HG02588 (cell line): ENCODE measurements at regions not wholly inside any gene's neighbourhood (a gene's known extent, or its start where the extent isn't known, plus 50 kb on each side); places are given as distances from the start of the nearest gene placed in this dataset.
A peak's percentile ranks its signal among the peaks of the same experiment; 100 is the strongest.

ENCODE experiments used
- ATAC-seq: cut with Tn5 transposase; IDR thresholded peaks from one replicate; pipeline ENCODE4 v1.9.1; 2021; ENCODE audit warnings: mild to moderate bottlenecking, moderate library complexity; ENCODE audit not compliant: unreplicated experiment

DNA sequence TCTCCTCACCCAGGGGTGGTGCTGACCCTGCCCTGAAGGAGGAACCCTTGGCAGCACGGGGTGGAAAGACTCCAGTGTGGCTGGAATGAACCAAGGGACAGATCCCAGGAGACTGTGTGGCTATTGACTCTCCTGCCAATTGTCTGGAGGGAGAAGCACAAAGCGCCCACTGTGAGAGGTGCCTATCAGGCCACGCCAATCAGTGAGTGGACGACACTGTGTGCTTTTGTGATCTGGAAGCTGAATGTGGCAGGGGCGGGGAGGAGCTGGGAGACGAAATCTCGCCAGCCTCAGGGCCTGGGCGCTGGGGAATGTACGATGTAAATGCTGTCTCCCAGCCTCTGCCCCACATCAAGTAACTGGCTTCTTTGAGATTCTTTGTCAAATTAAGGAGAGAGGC, 167.1 kb downstream of the ZBTB18 start:
- no peak for ATAC-seq

DNA sequence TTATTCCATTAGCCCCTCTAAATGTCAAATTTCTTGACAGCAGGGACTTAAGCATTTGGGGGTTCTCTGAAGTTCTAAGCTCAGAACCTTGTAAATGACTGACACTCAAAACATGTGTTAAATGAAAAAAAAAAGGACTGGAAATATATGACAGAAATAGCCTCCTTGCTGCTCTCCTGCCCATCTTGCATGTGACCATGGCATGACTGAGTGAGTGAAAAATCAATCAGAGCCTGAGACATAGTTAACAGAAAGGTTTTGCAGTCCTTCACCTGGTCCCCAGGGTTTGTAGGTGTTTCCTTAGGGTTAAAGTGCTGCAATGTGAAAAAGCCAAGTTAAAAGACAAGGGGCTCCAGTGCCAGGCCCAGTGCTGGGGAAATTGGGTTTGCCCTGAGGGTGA, 168.1 kb downstream of the ZBTB18 start:
- ATAC-seq: no peak

DNA sequence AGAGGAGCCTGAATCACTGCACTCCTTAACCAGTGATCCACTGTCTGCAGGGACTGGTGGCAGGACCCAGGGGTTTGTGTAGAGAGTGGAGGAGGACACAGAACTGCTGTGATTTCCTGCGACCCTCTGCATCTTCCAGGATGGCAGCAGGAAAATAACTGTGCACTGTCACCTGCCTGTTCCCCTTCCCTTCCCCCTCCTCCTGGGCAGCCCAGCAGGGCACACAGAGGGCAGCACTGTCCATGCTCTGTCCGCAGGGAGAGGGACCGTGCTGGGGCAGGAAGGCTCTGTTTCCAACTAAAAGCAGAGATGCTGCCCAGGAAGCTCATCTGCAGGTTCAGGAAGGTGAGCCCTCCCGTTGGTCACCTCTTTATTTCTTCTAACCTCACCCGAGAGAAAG, 168.7 kb downstream of the ZBTB18 start:
- no peak for ATAC-seq

DNA sequence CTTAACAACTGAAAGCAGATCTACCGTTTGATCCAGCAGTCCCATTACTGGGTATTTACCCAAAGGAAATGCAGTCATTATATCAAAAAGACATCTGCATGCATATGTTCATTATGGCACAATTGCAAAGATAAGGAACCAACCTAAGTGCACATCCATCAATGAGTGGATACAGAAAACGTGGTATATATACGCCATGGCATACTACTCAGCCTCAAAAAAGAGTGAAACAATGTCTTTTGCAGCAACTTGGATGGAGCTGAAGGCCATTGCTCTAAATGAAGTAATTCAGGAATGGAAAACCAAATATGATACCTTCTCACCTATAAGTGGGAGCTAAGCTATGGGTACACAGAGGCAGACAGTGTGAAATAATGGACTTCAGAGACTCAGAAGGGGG, 169.3 kb downstream of the ZBTB18 start:
- no peak for ATAC-seq

DNA sequence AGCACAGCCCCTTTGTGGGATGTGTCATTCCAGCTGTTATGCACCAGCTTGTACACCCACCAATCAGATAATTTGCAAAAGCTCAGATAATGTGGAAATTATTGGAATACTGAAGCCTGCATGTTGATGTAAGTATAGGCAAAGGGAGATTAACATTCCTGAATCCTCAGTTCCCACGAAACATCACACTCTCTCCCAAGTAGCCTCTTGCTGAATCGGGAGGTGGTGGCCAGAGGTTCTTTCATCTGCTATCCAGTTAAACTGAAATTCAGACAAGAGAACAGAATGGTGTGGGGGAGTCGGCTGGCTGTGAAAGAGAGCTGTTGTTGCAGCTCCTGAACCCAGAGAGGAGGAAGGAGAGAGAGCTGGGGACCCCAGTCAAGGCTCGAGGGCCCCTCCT, 170.9 kb downstream of the ZBTB18 start:
- no peak for ATAC-seq

DNA sequence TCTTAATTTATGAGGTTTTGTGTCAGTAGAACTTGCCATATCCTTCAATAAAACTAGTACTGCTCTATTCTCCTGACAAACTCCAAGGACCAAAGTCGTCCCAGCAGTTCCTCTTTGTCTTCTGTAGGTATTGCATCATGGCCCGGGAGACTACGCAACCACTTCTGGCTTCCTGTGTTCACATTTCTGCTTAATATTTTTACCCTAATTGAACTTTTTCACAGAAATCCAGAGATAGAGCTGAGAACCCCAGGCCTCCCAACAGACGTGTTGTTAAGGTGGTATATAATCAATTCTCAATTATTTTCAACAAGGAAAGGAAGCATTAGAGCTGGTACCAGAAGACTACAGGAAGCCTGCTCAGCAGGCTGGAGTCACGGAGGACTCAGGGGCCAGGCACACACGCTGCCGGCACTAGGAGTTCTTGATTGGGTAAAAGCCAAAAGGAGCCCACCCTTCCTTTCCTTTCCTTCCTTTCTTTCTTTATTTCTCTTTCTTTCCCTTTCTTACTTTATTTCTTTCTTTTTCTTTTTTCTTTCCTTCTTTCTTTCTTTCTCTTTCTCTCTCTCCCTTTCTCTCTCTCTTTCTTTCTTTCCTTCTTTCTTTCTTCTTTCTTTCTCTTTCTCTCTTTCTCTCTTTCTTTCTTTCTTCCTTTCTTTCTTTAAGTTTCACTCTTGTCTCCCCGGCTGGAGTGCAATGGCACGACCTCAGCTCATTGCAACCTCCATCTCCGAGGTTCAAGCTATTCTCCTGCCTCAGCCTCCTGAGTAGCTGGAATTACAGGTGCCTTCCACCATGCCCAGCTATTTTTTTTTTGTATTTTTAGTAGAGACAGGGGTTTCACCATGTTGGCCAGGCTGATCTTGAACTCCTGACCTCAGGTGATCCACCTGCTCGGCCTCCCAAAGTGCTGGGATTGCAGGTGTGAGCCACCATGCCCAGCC, 173.7 kb downstream of the ZBTB18 start:
- ATAC-seq: no peak

DNA sequence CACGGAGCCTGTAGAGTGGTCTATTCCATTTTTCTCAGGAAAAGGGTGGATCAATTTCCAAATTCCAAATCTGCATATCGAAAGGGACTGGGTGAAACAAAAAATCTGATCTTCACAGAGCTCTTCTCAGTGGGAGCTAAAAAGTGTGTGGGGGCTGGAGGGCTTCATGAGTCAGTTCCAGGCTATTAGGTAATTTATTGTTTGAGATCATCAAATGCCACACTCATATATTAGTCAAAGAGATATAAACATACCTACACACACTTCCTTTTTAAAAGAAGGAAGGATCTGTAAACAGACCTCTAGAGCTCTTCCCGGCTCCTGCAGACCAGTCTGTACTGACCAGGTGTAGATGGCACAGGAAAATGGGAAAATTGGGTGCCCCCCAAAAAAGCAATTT, 175.4 kb downstream of the ZBTB18 start:
- no peak for ATAC-seq

DNA sequence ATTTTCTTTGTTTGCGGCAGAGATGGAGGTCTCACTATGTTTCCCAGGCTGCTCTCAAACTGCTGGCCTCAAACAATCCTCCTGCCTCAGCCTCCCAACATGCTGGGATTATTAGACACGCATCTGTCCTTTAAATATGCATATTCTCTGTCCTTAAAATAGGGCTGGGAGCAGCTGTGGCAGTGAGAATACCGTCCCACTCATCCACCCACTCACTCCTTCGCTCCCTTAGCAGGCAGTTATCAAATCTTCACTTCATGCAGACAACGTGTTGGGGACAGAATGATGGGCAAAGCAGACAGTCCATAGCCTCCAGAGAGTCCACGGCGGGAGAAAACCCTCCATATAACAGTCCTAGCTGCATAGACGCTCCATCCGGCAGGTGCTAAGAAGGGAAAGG, 179.4 kb downstream of the ZBTB18 start:
- no peak for ATAC-seq

DNA sequence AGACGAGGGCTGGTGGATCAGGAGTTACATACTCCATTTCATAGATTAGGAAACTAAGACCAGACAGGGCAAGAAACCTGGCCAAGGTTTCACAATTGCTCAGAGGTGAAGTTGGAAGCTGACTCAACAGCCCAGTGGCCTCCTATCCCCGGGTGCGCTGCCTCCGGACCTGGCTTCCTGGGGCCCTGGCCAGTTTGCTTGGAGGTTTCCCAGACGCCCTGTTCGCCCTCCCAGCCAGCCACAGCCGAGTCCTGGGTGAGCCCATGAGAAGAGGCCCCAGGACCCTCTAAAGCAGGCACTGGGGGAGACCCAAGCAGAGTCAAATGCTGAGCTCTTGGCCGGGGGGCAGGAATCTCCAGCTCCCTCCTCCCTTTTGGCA, 180.1 kb downstream of the ZBTB18 start:
- ATAC-seq: no peak

DNA sequence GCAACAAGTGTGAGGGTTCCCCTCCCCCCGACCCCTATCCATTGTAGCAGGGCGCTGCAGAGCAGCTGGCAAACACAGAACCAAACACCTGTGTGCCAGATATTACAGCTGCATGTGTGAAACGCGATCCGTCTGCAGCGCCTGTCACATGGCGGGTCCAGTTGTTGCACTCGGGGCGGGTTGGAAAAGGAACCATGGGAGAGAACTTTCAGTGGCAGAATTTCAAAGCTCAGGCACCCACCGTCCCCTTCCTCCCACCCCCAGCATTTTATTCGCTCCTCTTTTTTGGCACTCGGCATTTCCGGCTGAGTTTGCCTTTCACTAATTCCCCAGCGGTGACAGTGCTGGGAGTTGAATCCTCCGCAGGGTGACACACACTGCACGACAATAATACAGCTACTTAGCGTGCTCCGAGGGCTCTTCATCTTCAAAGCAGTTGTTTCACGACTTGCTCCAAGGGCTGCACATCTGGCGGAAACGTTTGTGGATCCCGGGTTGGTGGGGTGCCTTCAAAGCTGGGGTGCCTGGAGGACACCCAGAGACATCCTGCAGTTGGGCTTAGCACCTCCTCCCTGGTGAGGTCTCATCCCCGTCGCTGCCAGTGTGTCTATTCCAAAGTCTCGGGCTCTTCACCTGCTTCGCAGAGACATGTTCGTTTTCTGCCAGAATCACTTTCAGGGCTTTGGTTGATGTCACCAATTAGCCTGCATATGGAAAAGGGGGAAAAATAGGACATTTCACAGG, 180.7 kb downstream of the ZBTB18 start:
- ATAC-seq: no peak

DNA sequence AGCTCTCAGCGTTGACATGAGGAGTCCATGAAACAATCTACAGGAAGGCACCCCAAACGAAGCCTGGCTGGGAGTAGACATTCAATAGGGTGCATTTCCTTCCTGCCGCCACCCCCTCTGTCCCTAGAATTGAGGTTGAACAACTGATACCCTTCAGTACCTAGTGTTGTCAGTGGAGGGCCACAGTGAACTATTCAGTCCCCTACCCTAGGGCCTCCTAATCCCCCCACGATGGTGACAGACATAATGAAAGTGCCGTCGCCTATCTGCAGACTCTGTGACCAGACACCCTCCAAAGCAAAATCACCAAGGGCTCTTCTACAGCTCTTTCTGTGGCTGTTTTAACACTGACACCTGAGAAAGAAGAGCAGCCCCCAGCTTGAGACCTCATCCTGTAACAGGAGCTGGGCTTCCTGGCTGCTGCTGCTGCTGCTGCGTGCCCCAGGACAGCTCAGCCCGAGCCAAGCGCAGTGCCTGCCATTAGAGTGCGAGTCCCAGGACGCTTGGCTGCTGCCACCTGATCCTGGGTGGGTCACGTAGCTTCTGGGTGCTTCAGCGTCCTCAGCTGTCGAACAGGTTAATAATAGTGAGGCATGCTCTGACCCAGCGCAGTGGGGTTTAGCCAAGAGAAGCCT, 183.0 kb downstream of the ZBTB18 start:
- no peak for ATAC-seq

DNA sequence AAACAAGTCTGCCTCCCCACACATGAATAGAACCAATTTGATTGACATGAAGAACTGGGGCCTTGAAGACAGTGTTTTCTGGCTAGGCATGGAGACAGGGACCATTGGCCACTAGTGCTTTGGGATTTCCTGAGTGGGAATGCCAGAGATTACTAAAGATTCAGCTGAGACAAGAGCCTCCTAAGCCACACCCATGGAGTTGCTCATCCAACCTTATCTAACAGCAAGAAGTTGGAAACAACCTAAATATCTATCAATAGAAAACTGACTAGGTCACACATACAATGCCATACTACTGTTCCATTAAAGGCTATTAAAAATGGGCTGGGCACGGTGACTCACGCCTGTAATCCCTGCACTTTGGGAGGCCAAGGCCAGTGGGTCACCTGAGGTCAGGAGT, 184.1 kb downstream of the ZBTB18 start:
- no peak for ATAC-seq

DNA sequence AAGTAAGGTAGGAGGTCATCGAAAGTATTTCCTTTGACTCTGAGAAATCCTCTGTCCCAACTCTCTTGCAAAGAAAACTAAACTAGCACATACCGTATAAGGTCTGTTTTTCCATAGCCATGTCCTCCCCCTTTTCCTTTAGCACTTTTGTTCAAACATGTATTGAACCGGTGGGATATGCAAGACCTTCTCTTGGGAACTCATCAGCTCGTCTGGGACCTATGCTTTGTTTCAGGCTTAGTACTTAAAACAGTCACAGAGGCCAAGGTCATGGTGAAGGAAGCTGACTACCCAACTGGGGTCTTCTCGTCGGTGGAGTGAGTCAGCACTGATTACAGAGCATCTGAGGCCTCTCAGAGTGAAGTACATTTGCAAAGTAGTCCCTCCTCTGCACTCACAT, 185.0 kb downstream of the ZBTB18 start:
- no peak for ATAC-seq

DNA sequence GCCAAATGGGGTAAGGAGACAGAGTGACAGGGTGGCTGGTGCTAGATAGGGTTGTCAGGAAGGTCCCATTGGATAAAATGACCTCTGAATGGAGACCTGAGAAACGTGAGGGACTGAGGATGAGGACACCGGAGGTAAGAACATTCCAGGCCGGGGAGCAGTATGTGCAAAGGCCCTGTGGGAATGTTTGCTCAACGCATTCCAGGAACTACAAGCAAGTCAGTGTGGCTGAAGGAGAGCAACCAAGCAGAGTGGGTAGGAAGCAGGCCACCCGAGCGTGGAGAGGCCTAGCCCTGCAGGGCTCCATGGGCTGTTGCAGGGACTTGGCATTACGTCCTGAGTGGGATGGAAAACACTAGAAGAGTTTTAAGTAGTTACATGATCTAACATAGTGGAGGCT, 185.6 kb downstream of the ZBTB18 start:
- no peak for ATAC-seq

DNA sequence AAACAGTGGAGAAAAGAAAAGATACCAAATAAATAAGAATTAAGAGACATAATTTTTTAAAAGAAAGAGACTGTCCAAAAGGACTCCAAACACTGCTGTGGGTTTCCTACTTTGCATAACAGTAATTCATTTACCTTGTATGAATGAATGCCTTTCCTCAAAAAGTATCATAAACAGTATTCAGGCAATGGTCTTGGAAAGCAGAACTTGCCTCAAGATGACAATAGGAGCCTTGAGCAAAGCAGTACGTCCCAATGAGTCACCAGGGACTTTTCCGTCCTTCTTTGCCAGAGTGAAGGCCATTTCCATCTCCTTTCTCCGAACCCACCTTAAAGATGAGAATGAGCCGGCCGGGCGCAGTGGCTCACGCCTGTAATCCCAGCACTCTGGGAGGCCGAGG, 186.4 kb downstream of the ZBTB18 start:
- ATAC-seq: no peak

DNA sequence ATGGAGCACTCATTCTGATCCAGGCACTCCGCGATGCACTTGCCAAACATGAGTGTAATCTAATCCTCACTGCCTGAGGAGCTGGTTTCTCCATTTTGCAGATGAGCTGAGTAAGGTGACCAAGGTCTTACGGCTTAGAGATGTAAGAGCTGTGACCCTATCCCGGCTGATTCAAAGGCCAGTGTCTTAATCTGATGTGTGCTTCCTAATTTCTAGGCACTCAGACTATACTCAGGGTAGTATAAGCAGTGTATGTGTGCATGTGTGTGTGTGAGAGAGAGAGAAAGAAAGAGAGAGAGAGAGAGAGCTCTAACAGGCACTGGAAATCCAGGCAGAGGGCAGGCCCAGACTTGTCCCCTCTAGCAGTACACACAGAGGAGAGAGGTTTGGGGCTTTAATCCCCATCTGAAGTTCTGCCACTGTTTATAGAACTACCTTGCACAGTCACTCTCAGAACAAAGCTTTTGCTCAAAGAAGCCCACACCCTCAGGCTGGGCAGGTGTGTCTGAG, 188.2 kb downstream of the ZBTB18 start:
- ATAC-seq: no peak

DNA sequence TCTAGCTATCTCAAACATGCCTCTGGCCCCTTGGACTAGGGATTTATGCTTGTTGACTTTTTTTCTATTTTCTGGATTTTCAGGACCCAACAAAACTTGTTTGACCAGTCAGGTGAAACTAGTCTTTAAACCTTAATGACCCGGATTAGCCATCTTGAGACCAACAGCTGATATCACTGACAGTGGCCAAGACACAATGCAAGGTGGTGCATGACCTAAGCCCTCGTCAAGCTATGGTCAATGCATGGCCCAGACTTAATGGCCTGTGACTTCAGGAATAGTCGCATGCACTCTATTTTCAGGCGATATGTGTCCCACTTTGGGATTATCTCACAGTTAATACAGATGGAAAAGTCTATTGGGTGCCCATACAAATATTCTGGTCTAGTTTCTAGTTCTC, 190.4 kb downstream of the ZBTB18 start:
- ATAC-seq: no peak

DNA sequence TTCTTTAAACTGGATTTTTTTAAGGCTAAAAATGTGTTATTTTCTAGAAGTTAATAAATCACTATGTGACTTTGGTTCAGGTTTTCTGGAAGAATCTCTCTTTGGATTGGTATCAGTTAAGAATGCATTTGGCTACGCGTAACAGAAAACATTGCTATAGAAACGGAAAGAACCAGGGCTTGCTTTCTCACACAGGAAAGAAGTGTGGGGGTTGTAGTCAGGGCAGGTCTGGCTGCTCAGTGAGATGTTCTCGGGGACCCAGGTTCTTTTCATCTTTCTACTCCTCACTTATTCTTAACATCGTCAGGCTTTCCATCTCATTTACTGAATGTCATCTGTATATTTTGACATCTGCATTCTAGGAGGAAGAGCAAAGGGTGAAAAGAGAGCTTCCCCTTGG, 191.4 kb downstream of the ZBTB18 start:
- peak; percentile 59 for ATAC-seq

DNA sequence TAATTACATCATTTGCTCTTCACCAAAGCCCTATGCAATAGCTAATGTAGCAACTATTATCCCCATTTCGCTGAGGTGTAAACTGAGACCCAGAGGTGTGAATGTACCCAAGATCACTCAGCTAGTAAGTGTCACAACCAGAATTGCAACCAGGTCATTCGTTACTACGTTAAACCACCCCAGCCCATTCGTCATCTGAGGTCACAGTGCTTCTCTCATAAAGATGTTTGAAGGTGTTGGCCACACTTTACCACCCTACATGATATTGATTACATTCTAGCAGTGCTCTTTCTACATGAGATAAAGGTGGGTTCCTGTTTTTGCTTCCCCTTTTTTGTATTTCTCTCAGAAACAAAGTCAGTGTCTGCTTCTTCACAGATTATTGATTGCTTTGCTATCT, 195.3 kb downstream of the ZBTB18 start:
- no peak for ATAC-seq

DNA sequence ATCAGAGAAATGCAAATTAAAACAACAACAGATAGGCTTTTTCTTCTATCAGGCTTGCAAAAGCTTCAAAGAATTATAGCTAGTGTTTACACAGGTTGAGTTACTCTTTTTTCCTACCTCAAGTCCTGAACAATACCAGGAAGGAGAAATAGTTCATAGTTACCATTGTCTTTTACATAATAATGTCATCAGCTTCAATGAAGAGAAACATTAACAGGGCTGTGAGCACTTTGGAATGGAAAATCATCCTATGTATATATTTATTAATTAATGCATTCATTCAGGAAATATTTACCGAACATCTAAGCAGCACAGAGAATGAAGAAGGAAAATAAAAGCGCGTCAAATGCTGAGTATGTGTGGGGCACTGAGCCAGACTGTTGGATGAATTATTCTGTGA, 197.3 kb downstream of the ZBTB18 start:
- no peak for ATAC-seq

DNA sequence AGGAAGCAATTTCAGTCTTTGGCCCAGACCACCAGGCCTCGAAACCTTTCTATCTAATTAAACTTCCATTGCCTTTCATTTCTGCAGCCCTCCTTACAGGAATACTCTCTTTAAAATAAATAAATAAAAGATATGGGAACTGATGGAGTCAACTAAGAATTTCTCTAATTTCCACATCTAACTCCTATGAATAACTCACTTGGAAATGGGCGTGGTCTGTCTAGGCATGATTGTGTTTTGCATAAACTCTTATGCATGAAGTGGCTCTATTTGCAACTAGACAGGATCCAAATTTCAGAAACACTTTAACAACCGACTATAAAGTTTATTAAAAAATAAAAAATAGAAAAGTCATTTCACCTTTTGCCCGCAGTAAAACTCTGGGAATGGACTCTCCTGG, 199.5 kb downstream of the ADSS2 start:
- no peak for ATAC-seq

DNA sequence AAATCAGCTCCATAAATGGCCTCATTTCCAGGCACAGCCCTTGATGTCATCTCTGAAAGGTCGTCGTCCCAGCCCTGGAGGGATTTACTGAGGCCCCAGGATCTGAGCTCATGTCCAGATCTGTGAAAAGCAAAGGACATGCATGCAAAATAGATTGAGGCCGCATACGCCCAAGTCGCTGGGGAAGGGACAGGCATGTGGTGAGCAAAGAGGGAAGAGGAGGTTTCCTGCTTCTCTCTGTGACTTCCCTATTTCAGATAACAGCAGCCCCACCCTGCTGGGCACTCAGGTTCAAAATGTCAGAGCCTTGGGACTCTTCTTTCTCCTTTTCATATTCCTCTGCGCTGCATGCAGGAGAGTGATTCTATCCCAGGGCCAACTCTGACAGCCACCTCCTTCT, 197.2 kb downstream of the ADSS2 start:
- ATAC-seq: no peak
